Neuronal stem cell (in vitro differentiated cells): ENCODE measurements at regions not wholly inside any gene's neighbourhood (a gene's known extent, or its start where the extent isn't known, plus 50 kb on each side); places are given as distances from the start of the nearest gene placed in this dataset.

Experiments
- DNase-seq: peaks from one replicate; pipeline ENCODE4 v3.0.0-alpha.2; 2013; ENCODE audit warnings: low spot score
- H2AFZ ChIP-seq: one replicate; pipeline ENCODE4 v1.6.1; 2013; ENCODE audit warnings: mild to moderate bottlenecking, low read length, inconsistent platforms
- H2AK5ac ChIP-seq: 2 replicates; pipeline ENCODE4 v1.6.1; 2013; ENCODE audit warnings: low read depth, mild to moderate bottlenecking, inconsistent platforms, low read length, moderate library complexity, mixed read lengths
- H2BK120ac ChIP-seq: 2 replicates; pipeline ENCODE4 v1.6.1; 2013; ENCODE audit warnings: low read depth, mild to moderate bottlenecking, inconsistent platforms, low read length, moderate library complexity, mixed read lengths
- H2BK12ac ChIP-seq: one replicate; pipeline ENCODE4 v1.6.1; 2013; ENCODE audit warnings: low read length, inconsistent platforms
- H2BK15ac ChIP-seq: 2 replicates; pipeline ENCODE4 v1.6.1; 2013; ENCODE audit warnings: mild to moderate bottlenecking, low read length, inconsistent platforms, mixed read lengths
- H2BK5ac ChIP-seq: one replicate; pipeline ENCODE4 v1.6.1; 2013; ENCODE audit warnings: inconsistent platforms, mild to moderate bottlenecking, low read length, moderate library complexity
- H3K14ac ChIP-seq: one replicate; pipeline ENCODE4 v1.6.1; 2013; ENCODE audit warnings: low read length, inconsistent platforms
- H3K18ac ChIP-seq: 2 replicates; pipeline ENCODE4 v1.6.1; 2013; ENCODE audit warnings: low read length, inconsistent platforms
- H3K23ac ChIP-seq: 2 replicates; pipeline ENCODE4 v1.6.1; 2013; ENCODE audit warnings: low read depth, mild to moderate bottlenecking, mixed read lengths, low read length, inconsistent platforms; ENCODE audit not compliant: poor library complexity
- H3K27ac ChIP-seq: replicated peaks from 3 replicates; pipeline ENCODE4 v1.5.1; 2013; ENCODE audit warnings: low read length, inconsistent platforms
- H3K27me3 ChIP-seq, 3 experiments: 2 replicates each; pipeline ENCODE4 v1.6.1; 2013; ENCODE audit warnings: low read length in 3 of 3, mild to moderate bottlenecking in 2 of 3, inconsistent platforms in 1 of 3, low read depth in 1 of 3, mixed read lengths in 1 of 3, moderate library complexity in 1 of 3; ENCODE audit not compliant: control insufficient read depth in 3 of 3, insufficient read depth in 3 of 3
- H3K36me3 ChIP-seq, 2 donors: replicated peaks in 1 of 2; 2 replicates each; pipeline ENCODE4 v1.6.1; 2013; ENCODE audit warnings: low read length in 2 of 2; ENCODE audit not compliant: control insufficient read depth in 2 of 2, insufficient read depth in 2 of 2
- H3K4ac ChIP-seq: 2 replicates; pipeline ENCODE4 v1.6.1; 2013; ENCODE audit warnings: inconsistent platforms, mild to moderate bottlenecking, low read length, moderate library complexity
- H3K4me1 ChIP-seq, 2 donors: 1 replicate in 1 of 2; 2 replicates in 1 of 2; pipeline ENCODE4 v1.6.1; 2013; ENCODE audit warnings: low read length in 2 of 2, low read depth in 1 of 2; ENCODE audit not compliant: control insufficient read depth in 2 of 2, insufficient read depth in 1 of 2
- H3K4me2 ChIP-seq: one replicate; pipeline ENCODE4 v1.6.1; 2013; ENCODE audit warnings: mild to moderate bottlenecking, low read length, inconsistent platforms; ENCODE audit not compliant: insufficient read depth, poor library complexity, severe bottlenecking
- H3K4me3 ChIP-seq, 2 donors: 2 replicates each; pipeline ENCODE4 v1.5.1; 2013; ENCODE audit warnings: low read length in 2 of 2, mild to moderate bottlenecking in 2 of 2, inconsistent platforms in 1 of 2, moderate library complexity in 1 of 2
- H3K79me1 ChIP-seq: one replicate; pipeline ENCODE4 v1.6.1; 2013; ENCODE audit warnings: low read depth, mild to moderate bottlenecking, inconsistent platforms, low read length, moderate library complexity
- H3K9ac ChIP-seq: one replicate; pipeline ENCODE4 v1.6.1; 2013; ENCODE audit warnings: mild to moderate bottlenecking, low read depth, low read length, inconsistent platforms; ENCODE audit not compliant: poor library complexity
- H3K9me3 ChIP-seq, 2 donors: replicated peaks in 1 of 2; 2 replicates each; pipeline versions ENCODE3 to v1.6.1; 2013; ENCODE audit warnings: low read length in 2 of 2, mild to moderate bottlenecking in 2 of 2, inconsistent platforms in 1 of 2, low read depth in 1 of 2, mixed read lengths in 1 of 2, moderate library complexity in 1 of 2; ENCODE audit not compliant: control insufficient read depth in 2 of 2, insufficient read depth in 1 of 2
- H4K8ac ChIP-seq: one replicate; pipeline ENCODE4 v1.6.1; 2013; ENCODE audit warnings: low read depth, mild to moderate bottlenecking, inconsistent platforms, low read length, moderate library complexity
- H4K91ac ChIP-seq: one replicate; pipeline ENCODE4 v1.6.1; 2013; ENCODE audit warnings: low read length, low read depth, mild to moderate bottlenecking, inconsistent platforms; ENCODE audit not compliant: poor library complexity
- WGBS, 2 donors: extraction: QIAGEN DNeasy Blood & Tissue Kit; methylation state at CpG; one replicate each; pipeline ENCODE4 v1.1.7; 2013; ENCODE audit warnings: missing lambda C conversion rate in 2 of 2, mixed read lengths in 1 of 2; ENCODE audit not compliant: insufficient read length in 2 of 2, insufficient replicate concordance in 1 of 2; ENCODE audit errors: extremely low coverage in 2 of 2; 5-methylcytosine and 5-hydroxymethylcytosine counted together

GRCh38 chr4:38365261-38365660 lies 298.7 kb upstream of the KLF3 start:
- Histone ChIP-seq H3K36me3 (no peaks in the 10 kb centered on the region), H3K18ac (no peak overlapping the region), H3K4me3 (no peak overlapping the region), H4K8ac (no peak overlapping the region), H2BK15ac (no peak overlapping the region), H3K23ac (no peak overlapping the region), H3K27me3 (no peaks in the 10 kb centered on the region), H2AK5ac (no peak overlapping the region), H2BK12ac (no peak overlapping the region), H4K91ac (no peak overlapping the region), H3K4me2 (no peak overlapping the region), H2AFZ (no peak overlapping the region), H2BK5ac (no peak overlapping the region), H3K9ac (no peak overlapping the region), H3K4ac (no peak overlapping the region), H3K4me1 (no peaks in the 10 kb centered on the region), H2BK120ac (no peak overlapping the region), H3K14ac (no peak overlapping the region), H3K27ac (no peak overlapping the region), H3K79me1 (no peaks in the 10 kb centered on the region), H3K9me3 (no peaks in the 10 kb centered on the region)
- DNase-seq = no peak
- WGBS, 2 donors = no CpG with 5 or more reads among the region's 1 CpG

- no CpG with 5 or more reads among the region's 8 CpGs for WGBS, 2 donors
- no peak overlapping the region for H3K18ac ChIP-seq
Measured at GRCh38 chr4:38365748-38366310, 298.2 kb upstream of the KLF3 start.

GRCh38 chr4:38366456-38366855 lies 297.5 kb upstream of the KLF3 start:
- Histone ChIP-seq H2BK15ac (no peak overlapping the region), H3K4ac (no peak overlapping the region), H3K23ac (no peak overlapping the region), H2AFZ (no peak overlapping the region), H3K14ac (no peak overlapping the region), H2AK5ac (no peak overlapping the region), H2BK120ac (no peak overlapping the region), H3K4me3 (no peak overlapping the region), H2BK5ac (no peak overlapping the region), H3K27me3 (no peaks in the 10 kb centered on the region), H3K18ac (no peak overlapping the region), H3K36me3 (no peaks in the 10 kb centered on the region), H3K79me1 (no peaks in the 10 kb centered on the region), H3K4me1 (no peaks in the 10 kb centered on the region), H4K8ac (no peak overlapping the region), H3K4me2 (no peak overlapping the region), H3K9me3 (no peaks in the 10 kb centered on the region), H3K9ac (no peak overlapping the region), H3K27ac (no peak overlapping the region), H2BK12ac (no peak overlapping the region), H4K91ac (no peak overlapping the region)
- DNase-seq = no peak

More at GRCh38 chr4:38365748-38366310, 298.2 kb upstream of the KLF3 start:
- no peaks in the 10 kb centered on the region for H3K36me3 ChIP-seq
- no peak overlapping the region for H3K4ac ChIP-seq
- no peaks in the 10 kb centered on the region for H3K27me3 ChIP-seq
- H3K9me3 ChIP-seq = no peaks in the 10 kb centered on the region
- H3K9ac ChIP-seq = no peak overlapping the region
- H4K8ac ChIP-seq = no peak overlapping the region
- no peak overlapping the region for H3K4me3 ChIP-seq
- H2AK5ac ChIP-seq = no peak overlapping the region
- no peak overlapping the region for H2BK15ac ChIP-seq
- H3K79me1 ChIP-seq = no peaks in the 10 kb centered on the region
- no peak for DNase-seq
- no peak overlapping the region for H2BK12ac ChIP-seq
- H3K4me2 ChIP-seq = no peak overlapping the region
- no peak overlapping the region for H3K23ac ChIP-seq
- no peak overlapping the region for H4K91ac ChIP-seq
- H3K4me1 ChIP-seq = no peaks in the 10 kb centered on the region
- H2AFZ ChIP-seq = no peak overlapping the region
- no peak overlapping the region for H3K27ac ChIP-seq
- no peak overlapping the region for H2BK120ac ChIP-seq
- H3K14ac ChIP-seq = no peak overlapping the region
- no peak overlapping the region for H2BK5ac ChIP-seq

GRCh38 chr4:38366997-38367396 lies 297.0 kb upstream of the KLF3 start:
- Histone ChIP-seq H2BK12ac (no peak overlapping the region), H3K23ac (no peak overlapping the region), H3K9ac (no peak overlapping the region)

More at GRCh38 chr4:38366997-38367396, 297.0 kb upstream of the KLF3 start:
- no peak overlapping the region for H3K4me2 ChIP-seq
- H3K18ac ChIP-seq = no peak overlapping the region
- H3K27me3 ChIP-seq = no peaks in the 10 kb centered on the region
- H4K8ac ChIP-seq = no peak overlapping the region
- H3K4me3 ChIP-seq = no peak overlapping the region
- H3K4me1 ChIP-seq = no peaks in the 10 kb centered on the region
- no peaks in the 10 kb centered on the region for H3K9me3 ChIP-seq
- H2AK5ac ChIP-seq = no peak overlapping the region
- no peak overlapping the region for H4K91ac ChIP-seq
- H2BK15ac ChIP-seq = no peak overlapping the region
- H2AFZ ChIP-seq = no peak overlapping the region
- no peak for DNase-seq
- H2BK5ac ChIP-seq = no peak overlapping the region
- no peak overlapping the region for H3K14ac ChIP-seq
- H2BK120ac ChIP-seq = no peak overlapping the region
- H3K36me3 ChIP-seq = no peaks in the 10 kb centered on the region
- H3K4ac ChIP-seq = no peak overlapping the region
- H3K79me1 ChIP-seq = no peaks in the 10 kb centered on the region
- no peak overlapping the region for H3K27ac ChIP-seq
